ENCODE measurements at regions not wholly inside any gene's neighbourhood (a gene's known extent, or its start where the extent isn't known, plus 50 kb on each side); places are given as distances from the start of the nearest gene placed in this dataset.
"Not testable (repeated sequence)": the region's sequence is repeated elsewhere in the genome, so short reads cannot be mapped to it uniquely, and the experiment has no call there.

- DNase-seq (ENCODE audit: low spot score): no peak
Observed at GRCh38 chr17:12195418-12195817, 174.7 kb downstream of the MAP2K4 start.

- no peak for DNase-seq (ENCODE audit: low spot score)
Observed at GRCh38 chr17:12201294-12201880, 180.7 kb downstream of the MAP2K4 start.

GRCh38 chr17:12209632-12210191 lies 189.0 kb downstream of the MAP2K4 start:
- DNase-seq (ENCODE audit: low spot score): no peak

GRCh38 chr17:12220714-12221439 lies 200.2 kb downstream of the MAP2K4 start:
- not testable (repeated sequence) for DNase-seq (ENCODE audit: low spot score)

- no peak for DNase-seq (ENCODE audit: low spot score)
Observed at GRCh38 chr17:12222392-12222791, 201.7 kb downstream of the MAP2K4 start.

GRCh38 chr17:12227547-12227946 lies 206.9 kb downstream of the MAP2K4 start:
- no peak for DNase-seq (ENCODE audit: low spot score)

- no peak for DNase-seq (ENCODE audit: low spot score)
Observed at GRCh38 chr17:12229335-12229734, 208.7 kb downstream of the MAP2K4 start.

GRCh38 chr17:12230481-12231354 lies 210.0 kb downstream of the MAP2K4 start:
- no peak for DNase-seq (ENCODE audit: low spot score)

GRCh38 chr17:12231355-12231682 lies 210.6 kb downstream of the MAP2K4 start:
- DNase-seq (ENCODE audit: low spot score): no peak

GRCh38 chr17:12239021-12239420 lies 218.3 kb downstream of the MAP2K4 start:
- not testable (repeated sequence) for DNase-seq (ENCODE audit: low spot score)

- no peak for DNase-seq (ENCODE audit: low spot score)
Observed at GRCh38 chr17:12242345-12242954, 221.8 kb downstream of the MAP2K4 start.

GRCh38 chr17:12247761-12248160 lies 227.1 kb downstream of the MAP2K4 start:
- no peak for DNase-seq (ENCODE audit: low spot score)

GRCh38 chr17:12250973-12251372 lies 230.3 kb downstream of the MAP2K4 start:
- DNase-seq (ENCODE audit: low spot score): no peak

- no peak for DNase-seq (ENCODE audit: low spot score)
Observed at GRCh38 chr17:12252462-12252861, 231.8 kb downstream of the MAP2K4 start.

GRCh38 chr17:12254460-12254859 lies 233.8 kb downstream of the MAP2K4 start:
- no peak for DNase-seq (ENCODE audit: low spot score)

GRCh38 chr17:12256380-12256995 lies 235.8 kb downstream of the MAP2K4 start:
- peak; percentile 46 for DNase-seq (ENCODE audit: low spot score)

GRCh38 chr17:12257176-12257575 lies 236.5 kb downstream of the MAP2K4 start:
- no peak for DNase-seq (ENCODE audit: low spot score)

- DNase-seq (ENCODE audit: low spot score): no peak
Observed at GRCh38 chr17:12261354-12261753, 240.7 kb downstream of the MAP2K4 start.

- DNase-seq (ENCODE audit: low spot score): no peak
Observed at GRCh38 chr17:12269751-12270150, 249.1 kb downstream of the MAP2K4 start.

GRCh38 chr17:12277827-12278226 lies 257.1 kb downstream of the MAP2K4 start:
- DNase-seq (ENCODE audit: low spot score): no peak

- DNase-seq (ENCODE audit: low spot score): no peak
Observed at GRCh38 chr17:12282056-12282455, 261.4 kb downstream of the MAP2K4 start.

- no peak for DNase-seq (ENCODE audit: low spot score)
Observed at GRCh38 chr17:12287953-12288352, 267.3 kb downstream of the MAP2K4 start.

Measured in A172 (cell line).